H1 (cell line): ENCODE measurements at regions not wholly inside any gene's neighbourhood (a gene's known extent, or its start where the extent isn't known, plus 50 kb on each side); places are given as distances from the start of the nearest gene placed in this dataset.

Experiments used
- USF2 ChIP-seq: IDR thresholded peaks from 2 replicates; pipeline ENCODE4 v1.6.1; 2011; ENCODE audit warnings: low read length, improper control_type of control experiment

GRCh38 chr17:33664116-33664840 is 371.2 kb upstream of the ASIC2 start (continued):
- TF ChIP-seq USF2 = no peak
